ENCODE measurements at regions not wholly inside any gene's neighbourhood (a gene's known extent, or its start where the extent isn't known, plus 50 kb on each side); places are given as distances from the start of the nearest gene placed in this dataset.
"Not testable (repeated sequence)": the region's sequence is repeated elsewhere in the genome, so short reads cannot be mapped to it uniquely, and the experiment has no call there.

DNA sequence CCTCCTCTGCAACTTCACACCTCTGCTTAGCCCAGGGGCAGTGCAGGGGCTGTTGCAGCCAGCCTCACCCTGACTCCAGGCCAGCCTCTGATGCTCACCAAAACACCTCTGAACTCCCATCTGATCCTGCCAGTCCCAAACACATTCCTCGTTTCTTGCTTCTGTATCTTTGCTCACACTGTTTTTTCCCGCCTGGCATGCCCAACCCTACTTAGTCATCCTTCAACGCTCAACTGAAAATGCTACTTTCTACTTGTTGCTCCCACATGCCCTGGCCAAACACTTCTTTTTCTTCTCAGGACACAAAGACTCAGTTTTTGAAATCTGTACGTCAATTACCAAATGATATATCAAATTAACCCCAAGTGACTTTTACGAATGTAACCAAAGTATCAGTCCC is 140.8 kb upstream of the ZBED5 start:
- no peak for DNase-seq

DNA sequence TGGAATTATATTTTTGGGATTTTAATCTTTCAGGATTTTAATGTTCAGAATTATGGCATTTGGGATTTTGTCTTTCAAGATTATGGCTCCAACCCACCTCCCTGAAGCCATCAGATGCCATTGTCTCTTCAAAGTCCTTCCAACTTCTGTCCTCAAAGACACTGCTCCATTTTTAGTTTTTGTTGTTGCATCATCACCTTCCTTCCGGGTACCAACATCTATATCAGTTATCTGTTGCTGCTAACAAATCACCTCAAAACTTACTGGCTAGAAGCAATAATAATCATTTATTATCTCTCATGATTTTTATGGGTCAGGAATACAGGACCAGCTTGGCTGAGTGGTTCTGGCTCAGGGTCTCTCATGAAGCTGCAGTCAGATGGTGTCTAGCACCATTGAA is 138.8 kb upstream of the ZBED5 start:
- no peak for DNase-seq

DNA sequence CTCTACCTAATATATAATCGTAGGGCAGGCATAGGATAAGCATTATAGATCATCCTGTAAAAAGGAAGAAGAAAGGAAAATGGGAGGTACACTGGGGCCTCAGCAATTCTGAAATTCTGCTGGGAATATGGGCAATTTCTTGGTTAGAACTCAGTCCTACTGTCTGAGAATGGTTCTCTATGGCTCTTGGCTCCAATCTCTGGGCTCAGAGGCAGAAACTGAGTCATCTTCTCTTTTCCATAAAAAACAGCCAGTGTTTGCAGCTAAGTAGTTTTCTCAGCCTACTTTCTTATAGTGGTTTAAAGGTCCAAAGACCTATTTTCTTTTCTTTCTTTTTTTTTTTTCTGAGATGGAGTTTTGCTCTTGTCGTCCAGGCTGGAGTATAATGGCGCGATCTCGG is 135.8 kb upstream of the ZBED5 start:
- DNase-seq, result no peak

DNA sequence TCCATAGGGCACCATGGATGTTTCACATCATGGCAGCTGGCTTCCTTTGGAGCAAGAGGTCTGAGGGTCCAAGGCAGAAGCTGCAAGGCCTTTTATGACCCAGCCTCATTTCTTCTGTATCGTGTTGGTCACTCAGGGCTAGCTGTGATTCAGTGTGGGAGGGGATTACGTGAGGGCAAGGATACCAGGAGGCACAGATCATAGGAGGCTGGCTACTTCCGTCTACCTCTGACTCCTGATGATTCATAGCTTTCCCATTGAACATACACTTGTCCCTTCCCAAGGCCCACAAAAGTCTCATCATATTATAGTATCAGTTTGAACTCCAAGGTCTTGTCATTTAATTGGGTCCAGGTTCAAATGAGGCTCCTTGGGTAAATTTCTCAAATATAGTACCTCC is 135.3 kb upstream of the ZBED5 start:
- DNase-seq, result no peak

DNA sequence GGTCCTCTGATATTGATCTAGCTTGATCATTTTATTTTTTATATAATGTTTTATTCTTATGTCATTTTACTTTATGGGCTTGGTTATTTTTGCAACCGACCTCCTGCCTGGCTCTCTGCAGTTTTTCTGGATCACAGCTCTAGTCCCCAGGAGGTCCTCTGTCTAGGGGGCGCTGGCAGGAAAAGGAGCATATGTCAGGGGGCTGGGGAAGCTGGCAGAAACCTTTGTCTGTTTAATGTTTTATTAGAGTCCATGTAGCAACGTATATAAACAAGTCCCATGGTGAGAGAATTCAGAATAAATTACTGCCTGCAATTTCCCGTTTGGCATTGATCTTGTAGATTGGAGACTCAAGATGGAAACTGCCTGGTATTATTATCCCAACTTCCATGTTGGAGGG is 133.5 kb upstream of the ZBED5 start:
- DNase-seq, result no peak

DNA sequence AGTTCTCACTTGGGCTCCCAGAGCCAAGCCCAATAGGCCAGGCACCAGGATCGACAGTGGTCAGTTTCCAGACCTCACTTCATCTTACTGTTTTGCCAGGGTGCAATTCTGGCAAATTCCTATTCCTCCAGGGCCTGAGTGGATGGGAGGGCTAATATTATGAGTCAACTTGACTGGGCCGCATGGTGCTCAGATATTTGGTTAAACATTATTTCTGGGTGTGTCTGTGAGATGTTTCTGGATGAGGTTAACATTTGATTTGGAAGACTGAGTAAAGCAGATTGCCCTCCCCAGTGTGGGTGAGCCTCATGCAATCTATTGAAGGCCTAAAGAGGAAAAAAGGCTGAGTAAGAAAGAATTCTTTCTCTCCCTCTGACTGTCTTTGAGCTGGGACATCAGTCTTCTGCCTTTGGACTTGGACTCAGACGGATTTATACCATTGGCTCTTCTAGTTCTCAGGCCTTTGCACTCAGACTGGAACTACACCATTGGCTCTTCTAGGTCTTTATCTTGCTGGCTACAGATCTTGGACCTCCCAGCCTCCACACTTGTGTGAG is 132.9 kb upstream of the ZBED5 start:
- DNase-seq, result no peak

DNA sequence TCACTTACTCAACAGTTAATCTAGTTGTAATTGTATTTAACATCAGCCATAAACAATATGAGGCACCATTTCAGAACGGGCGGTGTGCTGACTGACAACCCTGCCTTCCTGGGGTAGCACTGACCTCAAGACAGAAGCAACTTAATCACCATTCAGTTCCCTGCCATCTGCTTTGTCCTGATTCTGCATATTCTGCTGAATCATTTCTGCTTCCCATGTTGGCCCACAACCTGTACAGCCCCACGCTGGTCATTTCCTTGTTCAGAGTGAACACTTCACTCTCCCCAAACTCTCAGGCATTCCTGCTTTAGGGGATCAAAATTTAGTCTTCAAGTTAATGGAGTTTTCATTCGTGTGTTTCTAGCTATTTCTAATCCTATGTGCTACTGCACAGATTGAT is 132.3 kb upstream of the ZBED5 start:
- no peak for DNase-seq

DNA sequence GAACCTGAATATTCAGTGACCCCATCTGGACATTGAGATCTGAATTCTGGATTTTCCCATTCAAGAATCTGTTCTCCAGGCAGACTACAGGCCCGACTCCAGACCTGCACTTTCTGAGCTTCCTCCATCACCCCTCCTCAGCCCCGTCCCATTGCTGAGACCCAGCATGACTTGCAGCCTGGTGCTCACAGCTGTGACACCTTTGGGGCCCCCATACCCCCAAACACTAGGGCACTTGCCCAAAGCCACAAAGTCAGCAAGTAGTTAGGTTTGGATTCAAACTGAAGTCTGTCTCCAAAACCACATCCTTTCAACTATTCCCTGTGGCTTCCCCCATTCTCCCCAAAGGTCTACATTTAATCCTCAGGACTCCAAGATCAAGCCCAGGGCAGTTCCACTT is 128.2 kb upstream of the ZBED5 start:
- DNase-seq, result no peak

DNA sequence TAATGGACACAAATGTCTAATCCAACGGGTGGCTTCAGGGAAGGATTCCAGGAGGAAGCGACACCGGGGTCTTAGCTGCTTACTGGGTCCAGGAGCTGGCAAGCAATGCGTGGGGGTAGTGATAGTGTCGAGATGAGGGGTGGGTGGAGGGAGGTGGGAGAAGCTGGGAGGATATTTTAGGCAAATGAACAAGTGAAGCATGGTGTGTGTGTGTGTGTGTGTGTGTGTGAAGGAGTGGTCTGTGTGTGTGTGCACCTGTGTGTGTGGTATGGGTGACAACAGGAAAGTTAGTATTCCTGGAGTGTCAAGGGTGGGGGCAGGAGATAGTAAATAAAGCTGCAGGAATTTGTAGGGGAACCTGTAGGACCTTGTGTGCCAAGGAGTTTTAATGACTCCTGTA is 126.9 kb upstream of the ZBED5 start:
- no peak for DNase-seq

DNA sequence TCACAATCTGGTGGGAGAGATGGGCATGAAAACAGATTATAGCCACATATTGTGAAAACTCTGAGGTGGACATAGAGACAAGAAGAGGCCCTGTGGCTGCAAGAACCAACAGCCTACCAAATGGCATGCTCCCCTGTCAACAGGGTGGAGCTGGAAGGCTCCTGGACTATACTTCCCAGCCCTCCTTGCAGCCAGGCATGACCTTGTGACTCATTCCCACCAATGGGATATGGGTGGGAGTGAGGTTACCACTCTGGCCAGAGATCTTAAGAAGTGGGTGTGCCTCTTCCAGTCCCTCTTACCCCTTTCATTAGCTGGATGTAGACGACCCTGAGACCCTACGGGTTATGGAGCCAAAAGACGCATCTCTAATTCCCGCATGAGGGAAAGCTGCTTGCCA is 126.4 kb upstream of the ZBED5 start:
- DNase-seq, result no peak

DNA sequence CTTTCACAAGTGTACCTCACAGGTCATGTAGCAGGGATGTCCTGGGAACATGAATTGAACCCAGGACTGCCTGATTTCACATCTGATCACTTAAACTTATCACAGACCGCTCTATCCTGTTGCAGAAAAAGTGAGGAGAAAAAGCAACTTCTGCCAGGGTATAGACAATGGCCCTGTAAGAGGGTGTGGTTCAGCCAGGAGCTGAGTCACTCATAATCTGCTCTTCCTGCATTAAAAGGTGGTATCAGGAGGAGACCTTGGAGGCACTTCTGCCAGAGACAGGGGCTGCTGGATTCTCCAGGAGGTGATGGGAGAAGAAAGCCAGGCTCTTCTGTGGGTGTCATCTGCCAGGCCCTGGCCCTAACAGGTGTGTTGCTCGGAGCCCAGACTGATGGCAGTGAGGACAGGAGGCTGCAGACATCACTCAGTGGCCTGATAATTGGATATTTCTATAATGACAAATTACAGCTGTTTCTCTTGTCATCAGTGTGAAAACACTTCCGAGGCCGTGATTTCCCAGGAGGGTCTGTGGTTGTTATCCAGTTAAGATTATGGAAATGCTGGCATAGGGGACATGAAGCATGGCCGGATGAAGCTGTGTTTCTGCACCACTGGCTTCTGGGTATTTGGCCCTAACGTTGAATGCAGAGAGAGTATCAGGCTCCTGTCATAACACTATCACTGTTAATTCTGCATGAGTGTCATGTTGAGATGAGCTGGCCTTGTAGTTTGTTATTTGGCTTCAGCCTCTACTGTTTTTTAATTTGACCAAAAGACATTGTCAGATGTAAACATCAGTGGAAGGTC is 125.1 kb upstream of the ZBED5 start:
- no peak for DNase-seq

DNA sequence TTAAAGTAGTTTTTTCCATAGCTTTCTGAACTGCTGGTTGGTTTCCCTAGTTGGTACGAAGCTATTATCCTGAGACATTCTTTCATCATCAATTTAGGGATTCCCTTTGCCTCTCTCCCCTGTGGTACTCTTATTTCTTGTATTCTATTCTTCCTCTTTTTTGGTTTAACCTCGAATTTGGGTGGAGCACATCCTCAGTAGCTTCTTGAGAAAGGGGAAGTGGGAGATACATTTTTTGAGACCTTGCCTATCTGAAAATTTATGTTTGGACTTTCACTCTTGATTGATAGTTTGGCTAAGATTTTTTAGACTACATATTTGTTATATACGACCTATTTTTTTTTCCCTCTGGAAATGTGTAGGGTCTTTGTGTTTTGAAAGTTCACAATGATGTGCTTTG is 121.7 kb upstream of the ZBED5 start:
- DNase-seq, result peak; percentile 66

DNA sequence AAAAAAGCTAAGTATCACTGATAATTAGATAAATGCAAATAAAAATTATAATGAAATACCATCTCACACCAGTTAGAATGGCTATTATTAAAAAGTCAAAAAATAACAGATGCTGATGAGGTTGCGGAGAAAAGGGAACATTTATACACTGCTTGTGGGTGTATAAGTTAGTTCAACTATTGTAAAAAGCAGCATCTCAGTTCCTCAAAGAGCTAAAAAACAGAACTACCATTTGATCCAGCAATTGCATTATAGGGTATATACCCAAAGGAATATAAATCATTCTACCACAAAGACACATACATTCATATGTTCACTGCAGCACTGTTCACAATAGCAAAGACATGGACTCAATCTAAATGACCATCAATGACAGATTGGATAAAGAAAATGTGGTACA is 120.3 kb upstream of the ZBED5 start:
- no peak for DNase-seq

DNA sequence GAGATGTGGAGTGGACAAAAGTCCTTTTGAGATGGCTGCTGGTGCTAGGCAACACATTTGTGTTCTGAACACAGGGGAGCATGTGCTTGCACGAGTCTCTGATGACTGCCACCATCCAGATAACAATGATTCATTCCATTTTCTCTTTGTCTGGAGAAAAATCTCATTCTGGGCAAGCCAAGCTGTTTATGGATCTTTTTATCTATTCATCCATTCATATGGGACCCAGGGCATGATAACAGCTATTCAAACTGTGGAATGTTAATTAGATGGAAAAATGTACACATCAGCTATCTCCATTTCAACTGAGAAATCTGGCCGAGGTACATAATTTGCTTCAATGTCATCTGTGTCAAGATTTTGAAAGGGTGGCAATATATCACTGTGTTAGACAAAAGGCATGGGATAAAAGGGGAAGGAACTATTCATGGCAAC is 117.5 kb upstream of the ZBED5 start:
- no peak for DNase-seq

DNA sequence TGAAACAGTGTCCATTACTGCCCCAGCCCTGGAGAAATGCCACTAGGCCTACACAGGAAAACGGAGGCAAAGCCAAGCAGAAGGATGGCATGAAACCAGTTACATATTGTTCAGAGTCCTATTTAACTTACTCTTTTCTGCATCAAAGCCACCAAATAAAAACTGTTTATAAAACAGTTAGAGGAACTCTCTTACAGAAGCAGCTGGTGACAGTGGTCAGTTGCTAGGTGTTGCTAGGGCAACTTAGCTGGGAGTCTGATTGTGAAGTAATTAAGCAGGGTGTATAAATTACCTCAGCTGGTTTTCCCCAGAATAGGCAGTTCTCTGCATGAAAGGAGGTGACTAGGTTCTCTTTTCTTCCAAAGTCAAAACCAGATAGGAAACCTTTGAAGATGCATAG is 115.6 kb upstream of the ZBED5 start:
- DNase-seq, result no peak

DNA sequence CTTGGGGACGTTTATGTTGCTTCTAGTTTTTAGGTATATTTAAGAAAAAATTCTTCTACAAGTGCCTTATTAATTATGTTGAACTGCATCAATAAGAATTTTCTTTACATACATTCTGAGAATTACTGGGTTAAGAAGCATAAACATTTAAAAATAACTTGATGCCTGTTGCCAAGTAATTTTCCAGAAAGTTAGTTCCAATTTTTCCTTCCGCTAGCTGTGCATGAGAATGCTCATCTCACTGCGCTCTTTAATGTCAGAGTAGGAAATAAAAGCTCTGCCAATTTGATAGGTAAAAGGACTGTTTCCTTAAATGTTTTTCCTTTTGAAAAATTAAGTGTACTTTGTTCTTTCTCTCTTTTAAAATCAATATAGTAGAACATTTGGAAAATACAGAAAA is 113.1 kb upstream of the ZBED5 start:
- no peak for DNase-seq

DNA sequence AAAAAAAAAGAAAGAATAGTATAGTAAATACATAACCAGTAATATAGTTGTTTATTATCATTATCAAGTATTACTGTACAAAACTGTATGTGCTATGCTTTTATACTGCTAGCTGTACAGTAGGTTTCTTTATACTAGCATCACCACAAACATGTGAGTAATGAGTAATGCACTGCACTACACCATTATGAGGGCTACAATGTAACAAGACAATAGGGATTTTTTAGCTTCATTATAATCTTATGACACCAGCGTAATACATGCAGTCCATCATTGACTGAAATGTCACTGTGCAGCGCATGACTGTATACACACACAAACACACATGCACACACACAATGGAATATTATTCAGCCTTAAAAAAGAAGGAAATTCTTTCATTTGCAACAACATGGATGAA is 111.5 kb upstream of the ZBED5 start:
- DNase-seq, result no peak

DNA sequence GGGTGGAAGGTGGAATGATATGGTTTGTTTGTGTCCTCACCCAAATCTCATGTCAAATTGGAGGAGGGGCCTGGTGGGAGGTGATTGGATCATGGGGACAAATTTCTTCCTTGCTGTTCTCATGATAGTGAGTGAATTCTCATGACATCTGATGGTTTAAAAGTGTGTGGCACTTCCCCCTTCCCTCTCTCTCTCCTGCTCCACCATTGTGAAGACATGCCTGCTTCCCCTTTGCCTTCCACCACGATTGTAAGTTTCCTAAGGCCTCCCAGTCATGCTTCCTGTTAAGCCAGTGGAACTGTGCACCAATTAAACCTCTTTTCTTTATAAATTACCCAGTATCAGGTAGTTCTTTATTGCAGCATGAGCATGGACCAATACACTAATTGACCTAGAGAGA is 99.0 kb upstream of the ZBED5 start:
- DNase-seq, result not testable (repeated sequence)

DNA sequence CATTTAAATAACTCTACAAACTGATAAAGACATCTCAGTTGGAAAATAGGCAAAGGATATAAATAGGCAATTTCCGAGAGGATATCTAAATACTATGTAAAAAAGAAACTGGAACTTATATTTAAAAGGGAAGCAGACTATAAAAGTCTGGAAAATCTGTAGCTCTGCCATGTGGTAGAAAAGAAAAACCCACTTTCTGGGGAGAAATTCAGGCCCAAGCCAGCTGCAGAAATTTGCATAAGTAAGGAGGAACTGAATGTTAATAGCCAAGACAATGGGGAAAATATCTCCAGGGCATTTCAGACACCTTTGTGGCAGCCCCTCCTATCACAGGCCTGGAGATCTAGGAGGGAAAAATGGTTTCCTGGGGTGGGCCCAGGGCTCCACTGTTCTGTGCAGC is 97.8 kb upstream of the ZBED5 start:
- DNase-seq, result no peak

DNA sequence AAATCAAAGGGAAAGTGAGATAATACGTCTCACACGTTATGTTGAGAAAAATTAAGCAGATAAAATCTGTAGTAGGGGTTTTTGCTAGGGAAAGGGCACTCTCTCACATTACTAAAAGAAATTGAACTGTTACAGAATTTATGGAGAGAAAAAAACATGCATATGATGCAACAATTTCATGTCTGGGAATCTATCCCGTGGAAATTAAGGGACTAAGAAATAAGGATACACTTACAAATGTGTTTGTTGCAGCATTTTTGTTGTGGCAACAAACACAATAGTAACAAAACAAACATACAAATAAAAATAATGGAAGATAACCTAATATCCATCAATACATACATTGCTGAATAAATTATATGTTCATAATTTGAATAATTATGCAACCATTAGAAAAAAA is 96.3 kb upstream of the ZBED5 start:
- no peak for DNase-seq

DNA sequence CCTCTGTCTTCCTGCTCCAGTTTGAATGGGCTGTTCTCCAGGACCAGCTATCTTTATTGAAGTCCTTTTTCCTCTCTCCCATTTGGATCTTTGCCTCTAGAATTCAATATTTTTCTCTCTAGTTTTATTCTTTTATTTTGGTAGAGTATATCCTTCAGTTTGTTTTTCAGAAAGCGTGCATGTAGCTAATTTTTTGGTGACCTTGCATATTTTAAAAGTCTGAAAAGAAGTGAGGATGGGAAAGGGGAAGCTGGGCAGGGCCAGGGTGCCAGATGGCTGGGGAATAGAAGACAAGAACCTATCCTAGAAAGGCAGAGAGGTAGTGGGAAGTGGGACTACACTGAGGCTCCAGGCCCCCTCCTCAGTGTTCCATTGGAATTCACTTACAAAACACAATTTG is 95.0 kb upstream of the ZBED5 start:
- no peak for DNase-seq

DNA sequence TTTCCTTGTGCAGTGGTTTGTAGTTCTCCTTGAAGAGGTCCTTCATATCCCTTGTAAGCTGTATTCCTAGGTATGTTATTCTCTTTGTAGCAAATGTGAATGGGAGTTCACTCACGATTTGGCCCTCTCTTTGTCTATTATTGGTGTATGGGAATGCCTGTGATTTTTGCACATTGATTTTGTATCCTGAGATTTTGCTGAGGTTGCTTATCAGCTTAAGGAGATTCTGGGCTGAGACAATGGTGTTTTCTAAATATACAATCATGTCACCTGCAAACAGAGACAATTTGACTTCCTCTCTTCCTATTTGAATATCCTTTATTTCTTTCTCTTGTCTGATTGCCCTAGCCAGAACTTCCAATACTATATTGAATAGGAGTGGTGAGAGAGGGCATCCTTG is 90.1 kb upstream of the ZBED5 start:
- DNase-seq, result not testable (repeated sequence)

DNA sequence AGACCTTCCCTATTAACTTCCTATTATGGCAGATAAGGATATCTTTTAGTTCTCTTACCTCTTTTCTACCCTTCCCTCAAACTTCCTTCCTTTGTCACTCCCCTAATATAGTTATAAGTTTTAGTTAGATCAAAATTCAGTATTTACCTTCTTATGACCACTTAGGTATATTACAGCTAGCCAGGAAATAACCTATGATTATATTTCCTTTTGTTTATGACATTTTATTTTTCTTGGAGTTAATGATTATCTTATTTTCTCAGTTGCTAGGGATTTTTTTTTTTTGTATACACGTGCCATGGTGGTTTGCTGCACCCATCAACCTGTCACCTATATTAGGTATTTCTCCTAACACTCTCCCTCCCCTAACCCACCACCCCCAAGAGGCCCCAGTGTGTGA is 88.2 kb upstream of the ZBED5 start:
- no peak for DNase-seq

DNA sequence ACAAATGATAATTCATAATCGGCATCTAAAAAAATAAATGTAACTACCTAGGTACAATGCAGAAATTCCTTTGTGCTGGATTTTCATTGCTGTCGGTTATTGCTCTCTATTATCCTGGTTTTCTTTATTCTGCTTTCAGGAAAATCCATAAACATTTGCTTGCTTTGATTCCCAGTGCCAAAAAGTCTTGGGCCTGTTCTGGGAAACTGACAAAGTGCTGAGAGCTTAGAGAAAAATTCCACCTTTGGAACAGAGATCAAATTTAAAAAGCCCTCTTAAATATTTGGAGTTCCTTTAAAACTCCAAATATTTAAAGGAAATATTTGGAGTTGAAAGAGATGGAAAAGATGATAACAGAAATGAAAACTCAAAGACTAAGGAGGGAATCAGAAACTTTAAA is 87.3 kb upstream of the ZBED5 start:
- DNase-seq, result no peak

DNA sequence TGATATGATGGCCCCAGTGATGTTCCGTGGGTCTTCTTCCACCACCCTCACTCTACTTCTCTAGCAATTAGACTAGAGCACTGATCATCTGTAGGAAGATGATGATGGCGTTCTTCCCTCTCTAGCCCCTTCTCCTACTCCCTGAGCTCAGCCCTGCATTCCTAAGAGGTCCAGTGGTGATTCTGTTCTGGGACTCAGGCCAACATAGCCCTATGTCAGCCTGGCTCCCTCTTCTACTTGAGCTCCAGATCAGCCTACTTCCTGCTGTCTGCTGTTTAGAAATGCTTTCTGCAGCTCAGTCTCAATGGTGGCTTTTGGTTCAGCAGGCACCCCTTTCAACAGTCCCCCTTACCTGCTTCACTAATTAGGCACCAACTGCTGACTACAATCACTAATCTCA is 86.1 kb upstream of the ZBED5 start:
- no peak for DNase-seq
